SK-N-SH (cell line): ENCODE measurements at regions not wholly inside any gene's neighbourhood (a gene's known extent, or its start where the extent isn't known, plus 50 kb on each side); places are given as distances from the start of the nearest gene placed in this dataset.

Source experiments
- CTCF ChIP-seq: fragments of 200-600 bp; sonication (generic); IDR thresholded peaks from 2 replicates; pipeline ENCODE4 v1.6.1; 2017; ENCODE audit warnings: antibody characterized with exemption, mild to moderate bottlenecking, moderate library complexity
- POLR2AphosphoS5 ChIP-seq: IDR thresholded peaks from 2 replicates; pipeline ENCODE4 v1.6.1; 2012; ENCODE audit warnings: low read depth, low read length
- RXRA ChIP-seq: IDR thresholded peaks from 2 replicates; pipeline ENCODE4 v1.4.0; 2012; ENCODE audit warnings: low read depth, mild to moderate bottlenecking, borderline replicate concordance

- TF ChIP-seq RXRA (no peak), POLR2AphosphoS5 (no peak), CTCF (no peak)
Measured at GRCh38 chr18:54752185-54752584, 76.1 kb upstream of the RAB27B start.
